G401 (cell line): ENCODE measurements at regions not wholly inside any gene's neighbourhood (a gene's known extent, or its start where the extent isn't known, plus 50 kb on each side); places are given as distances from the start of the nearest gene placed in this dataset.
"Not testable (repeated sequence)": the region's sequence is repeated elsewhere in the genome, so short reads cannot be mapped to it uniquely, and the experiment has no call there.

Experiments used
- DNase-seq: peaks from one replicate; pipeline ENCODE4 v3.0.0-alpha.2; 2015; ENCODE audit warnings: low spot score
- in situ Hi-C: cut with HindIII; loops from 2 replicates; pipeline ENCODE4 v1.10.0; 2016; ENCODE audit warnings: low sequenced_read_pairs, mixed read lengths

DNA sequence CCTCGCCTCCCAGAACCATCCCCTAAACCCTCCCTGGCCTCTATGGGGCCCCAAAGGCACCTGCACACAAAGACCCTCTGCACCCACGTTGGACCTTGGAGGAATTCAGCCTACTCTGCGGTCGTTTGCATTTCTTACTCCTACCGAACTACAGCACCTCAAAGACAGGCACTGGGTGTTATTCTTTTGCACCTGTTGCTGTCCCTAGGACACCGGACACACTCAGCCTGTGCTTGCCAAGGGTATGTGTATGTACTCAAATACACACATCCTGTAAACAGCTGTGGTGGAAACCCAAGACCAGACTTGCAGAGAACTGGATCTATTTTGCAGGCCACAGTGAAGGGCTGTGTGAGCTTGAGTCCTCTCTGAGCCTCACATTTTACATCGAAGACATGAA, 122.1 kb downstream of the TNFRSF13B start:
- DNase-seq, in situ Hi-C loops: not testable (repeated sequence)

DNA sequence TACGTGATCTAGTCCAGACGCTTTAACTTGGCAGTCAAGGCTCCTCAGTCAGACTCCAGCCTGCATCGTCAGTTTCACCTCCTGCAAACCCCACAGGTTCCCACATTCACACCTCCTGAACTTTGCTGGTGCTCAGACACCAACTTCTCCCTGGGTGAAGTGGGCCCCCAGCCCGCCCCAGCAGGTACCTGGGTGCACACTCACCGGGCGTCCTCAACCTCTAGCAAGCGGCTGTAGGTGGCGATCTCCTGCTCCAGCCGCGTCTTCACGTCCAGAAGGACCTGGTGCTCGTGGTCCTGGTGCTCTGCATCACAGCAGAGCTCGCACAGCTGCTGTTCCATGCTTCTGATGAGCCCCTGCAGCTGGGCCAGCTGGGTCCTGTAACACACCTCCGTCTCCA, 122.9 kb downstream of the TNFRSF13B start:
- DNase-seq, in situ Hi-C loops: not testable (repeated sequence)

DNA sequence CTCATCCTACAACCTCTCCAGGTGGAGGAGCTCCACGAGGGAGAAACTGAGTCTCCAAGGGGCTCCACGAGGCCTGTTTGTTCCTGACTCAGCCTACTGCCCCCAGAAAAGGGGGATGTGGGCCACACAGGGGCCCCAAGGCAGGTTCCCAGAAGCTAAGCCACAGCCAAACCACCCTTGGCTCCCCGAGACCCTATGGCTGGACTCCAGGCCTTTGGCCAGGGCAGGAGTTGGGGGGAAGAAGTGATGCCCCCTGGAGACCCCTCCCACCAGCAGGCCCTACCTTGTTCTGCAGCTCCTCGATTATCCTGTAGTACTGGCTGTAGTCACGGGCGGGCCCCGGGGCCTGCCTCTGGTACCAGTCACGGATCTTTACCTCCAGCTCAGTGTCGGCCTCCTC, 126.8 kb downstream of the TNFRSF13B start:
- in situ Hi-C loops, DNase-seq: not testable (repeated sequence)

DNA sequence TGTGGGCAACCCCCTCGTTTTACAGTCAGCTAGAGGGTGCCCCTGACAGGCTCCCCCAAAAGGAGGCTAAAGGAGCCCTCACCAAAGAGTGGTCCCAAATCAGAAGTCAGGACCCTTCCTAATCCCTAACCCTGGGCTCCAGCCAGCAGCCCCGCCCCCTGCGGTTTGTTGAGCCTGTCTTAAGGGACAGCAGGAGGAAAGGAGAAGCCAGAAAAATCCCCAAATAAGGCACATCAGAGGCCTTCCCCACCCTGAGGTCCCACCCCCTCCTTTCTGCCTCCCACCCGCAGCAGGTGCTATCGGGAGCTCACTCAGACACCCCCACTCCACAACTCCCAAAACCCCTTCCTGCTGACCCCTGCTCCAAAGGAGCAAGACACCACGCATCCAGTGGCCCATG, 127.2 kb downstream of the TNFRSF13B start:
- in situ Hi-C loops, DNase-seq: not testable (repeated sequence)

DNA sequence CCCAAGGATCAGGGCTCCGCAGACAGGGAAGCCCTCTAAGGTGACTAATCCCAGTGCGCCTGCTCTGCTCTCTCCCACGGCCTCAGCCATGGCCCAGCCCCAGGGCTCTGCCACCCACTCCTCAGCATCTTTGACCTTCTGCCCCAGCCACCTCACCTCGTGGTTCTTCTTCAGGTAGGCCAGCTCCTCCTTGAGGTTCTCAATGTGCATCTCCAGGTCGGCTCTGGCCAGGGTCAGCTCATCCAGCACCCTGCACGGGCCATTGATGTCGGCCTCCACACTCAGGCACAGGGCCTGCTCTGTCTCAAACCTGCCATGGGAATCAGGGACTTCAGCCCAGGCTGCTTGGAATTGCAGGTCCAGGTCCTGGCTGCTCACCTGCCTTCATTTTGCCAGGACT, 128.4 kb downstream of the TNFRSF13B start:
- in situ Hi-C loops, DNase-seq: not testable (repeated sequence)

DNA sequence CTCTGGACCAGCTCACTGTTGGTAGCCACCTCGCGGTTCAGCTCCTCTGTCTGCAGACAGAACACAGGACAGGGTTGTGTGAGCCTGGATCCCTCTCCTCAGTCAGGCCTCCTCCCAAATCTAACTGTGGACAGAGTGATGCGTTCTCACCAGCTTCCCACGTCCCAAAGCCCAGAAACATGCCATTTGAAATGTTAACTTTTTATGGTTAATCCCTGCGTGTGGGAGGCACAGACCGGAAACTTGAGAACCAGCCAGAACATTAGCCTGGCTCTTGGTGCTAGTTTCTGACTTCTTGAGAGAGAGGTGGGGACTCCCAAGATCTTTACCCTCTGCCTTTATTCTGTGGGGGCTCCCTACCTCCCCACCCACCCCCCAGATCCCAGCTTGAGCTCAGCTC, 129.6 kb downstream of the TNFRSF13B start:
- in situ Hi-C loops, DNase-seq: not testable (repeated sequence)

DNA sequence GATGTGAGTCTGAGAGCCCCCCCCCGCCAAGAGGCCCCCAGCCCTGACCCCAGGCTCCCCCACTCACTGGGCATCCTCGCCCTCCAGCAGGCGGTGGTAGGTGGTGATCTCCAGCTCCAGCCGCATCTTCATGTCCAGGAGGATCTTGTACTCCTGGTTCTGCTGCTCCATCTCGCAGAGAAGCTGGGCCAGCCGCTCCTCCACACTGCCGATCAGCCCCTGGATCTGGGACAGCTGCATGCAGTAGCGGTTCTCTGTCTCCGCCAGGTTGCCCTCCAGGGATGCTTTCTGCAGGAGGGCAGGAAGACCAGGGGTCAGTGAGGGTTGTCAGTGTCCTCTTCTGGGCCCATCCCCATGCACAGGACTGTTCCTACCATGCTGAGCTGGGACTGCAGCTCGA, 130.0 kb downstream of the TNFRSF13B start:
- DNase-seq, in situ Hi-C loops: not testable (repeated sequence)

DNA sequence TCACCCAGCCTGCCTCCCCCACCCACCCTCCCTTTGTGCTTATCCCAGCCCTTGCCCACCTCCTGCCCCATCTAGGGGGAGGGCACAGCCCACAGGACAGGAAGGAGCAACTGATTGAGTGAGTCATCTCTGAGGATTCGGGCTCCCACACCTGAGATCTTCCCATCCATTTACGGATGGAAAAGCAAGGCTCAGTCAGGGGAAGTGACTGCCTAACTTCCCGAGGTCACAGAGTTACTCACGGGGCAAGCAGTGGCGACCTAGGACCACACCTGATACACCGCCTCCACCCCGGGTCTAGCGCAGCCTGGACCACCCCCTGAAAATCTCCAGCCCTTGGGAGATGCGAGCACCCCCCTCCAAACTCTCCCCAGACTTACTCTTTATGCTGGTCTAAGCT, 131.7 kb downstream of the TNFRSF13B start:
- in situ Hi-C loops, DNase-seq: not testable (repeated sequence)

DNA sequence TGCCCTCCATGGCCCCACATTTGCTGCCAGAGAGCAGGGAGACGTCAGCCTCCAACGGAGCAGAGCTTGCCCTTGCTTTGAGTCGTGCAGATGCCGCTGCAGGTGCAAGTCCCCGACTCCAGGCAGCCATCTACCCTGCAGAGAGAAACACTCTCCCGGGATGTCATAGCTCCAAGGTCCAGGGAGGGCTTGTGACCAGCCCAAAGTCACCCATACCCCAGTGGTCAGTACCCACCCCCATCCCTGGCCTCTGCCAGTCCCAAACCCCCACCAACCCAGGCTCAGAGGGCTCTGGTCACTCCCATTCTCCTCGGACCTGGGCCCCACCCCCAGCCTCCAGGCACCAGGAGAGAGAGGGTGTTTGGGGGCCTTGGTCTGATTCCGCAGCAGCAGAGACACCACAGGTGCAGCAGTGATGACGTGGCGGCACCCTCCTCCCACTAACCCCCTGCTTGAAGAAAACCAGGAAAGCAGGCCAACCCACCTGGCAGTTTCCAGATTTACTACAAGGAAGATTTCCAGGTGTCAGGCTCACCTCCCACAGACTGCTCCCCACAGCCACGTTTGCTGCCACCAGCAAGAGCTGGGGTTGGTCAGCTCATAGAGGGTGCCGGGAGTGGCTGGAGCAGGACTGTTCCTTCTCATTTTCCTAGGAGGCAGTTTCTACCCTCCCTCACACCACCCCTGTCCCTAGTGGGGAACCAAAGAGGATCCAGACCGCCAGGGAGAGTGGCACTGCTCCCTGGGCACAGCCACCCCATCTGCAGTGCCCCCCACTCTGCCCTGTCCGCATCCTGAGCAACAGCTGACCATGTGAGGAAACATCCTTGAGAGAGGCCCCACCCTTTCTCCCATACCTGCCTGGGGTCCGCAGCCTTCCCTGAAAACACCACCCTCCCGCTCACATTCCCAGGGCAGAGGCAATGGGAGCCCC, 132.4 kb downstream of the TNFRSF13B start:
- DNase-seq, in situ Hi-C loops: not testable (repeated sequence)

DNA sequence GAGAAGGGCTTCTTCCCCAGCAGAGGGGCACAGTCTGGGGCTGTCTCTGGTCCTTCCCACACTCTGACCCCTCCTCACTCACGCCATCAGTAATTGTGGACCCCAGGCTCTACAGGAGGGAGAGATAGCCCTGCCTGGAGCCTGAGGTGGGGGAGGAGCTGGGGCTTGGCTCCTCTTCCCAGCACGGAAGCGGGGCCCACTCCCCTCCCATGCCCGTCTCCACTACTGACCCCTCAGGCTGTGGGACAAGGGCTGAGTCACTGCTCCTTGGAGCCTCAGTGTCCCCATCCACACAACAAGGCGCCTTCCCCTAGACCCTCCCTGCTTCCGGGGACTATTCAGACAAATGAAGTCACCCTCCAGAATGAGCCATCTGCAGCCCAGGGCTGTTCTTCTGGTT, 133.1 kb downstream of the TNFRSF13B start:
- DNase-seq, in situ Hi-C loops: not testable (repeated sequence)

DNA sequence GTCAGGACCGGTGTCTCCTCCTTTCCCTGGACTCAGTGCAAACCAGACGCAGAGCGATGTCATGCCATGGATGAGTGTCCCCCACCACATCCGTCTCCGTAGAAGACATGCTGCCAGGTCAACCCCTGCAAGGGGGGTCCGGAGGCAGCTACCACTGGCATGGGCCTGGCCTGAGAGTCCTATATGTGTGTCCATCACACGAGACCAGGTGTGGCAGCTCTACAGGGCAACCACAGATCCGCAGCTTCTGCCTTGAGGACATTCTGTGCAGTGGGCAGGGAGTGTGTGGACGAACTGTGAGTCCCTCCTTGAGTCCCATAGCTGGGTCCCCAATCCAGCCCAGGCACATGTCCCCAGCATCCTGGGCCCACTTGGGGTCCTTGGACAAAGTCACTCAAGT, 133.6 kb downstream of the TNFRSF13B start:
- DNase-seq, in situ Hi-C loops: not testable (repeated sequence)

DNA sequence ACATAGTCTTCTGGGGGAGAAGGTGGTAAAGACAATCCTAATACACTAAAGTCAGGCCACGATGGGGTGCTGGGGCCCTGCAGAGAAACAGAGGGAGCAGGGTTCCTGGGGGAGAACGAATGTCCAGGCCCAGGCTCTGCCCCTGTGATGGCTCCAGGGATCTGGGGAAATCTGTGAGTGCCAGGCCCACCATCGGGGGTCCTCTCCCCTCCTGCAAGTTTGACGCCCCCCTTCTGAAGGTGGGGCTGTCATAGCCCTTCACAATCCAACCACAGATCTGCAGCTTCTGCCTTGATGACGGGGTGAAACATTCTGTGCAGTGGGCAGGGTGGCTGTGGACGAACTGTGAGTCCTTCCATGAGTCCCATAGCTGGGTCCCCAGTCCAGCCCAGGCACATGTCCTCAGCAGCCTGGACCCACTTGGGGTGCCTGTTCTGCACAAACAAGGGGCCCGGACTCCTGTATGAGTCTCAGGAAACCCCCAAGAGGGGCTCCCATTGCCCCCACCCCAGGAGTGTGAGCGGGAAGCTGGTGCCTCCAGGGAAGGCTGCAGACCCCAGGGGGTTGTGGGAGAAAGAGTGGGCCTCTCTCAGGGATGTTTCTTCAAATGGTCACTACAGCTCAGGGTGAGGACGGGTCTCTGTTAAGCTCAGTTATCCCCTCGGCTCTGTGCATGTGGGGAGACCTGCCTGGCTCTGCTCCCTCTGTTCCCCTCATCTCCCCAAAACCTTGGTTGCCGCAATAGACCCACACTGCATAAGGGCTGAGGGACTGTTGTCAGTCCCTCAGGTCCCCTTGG, 134.3 kb downstream of the TNFRSF13B start:
- in situ Hi-C loops, DNase-seq: not testable (repeated sequence)

DNA sequence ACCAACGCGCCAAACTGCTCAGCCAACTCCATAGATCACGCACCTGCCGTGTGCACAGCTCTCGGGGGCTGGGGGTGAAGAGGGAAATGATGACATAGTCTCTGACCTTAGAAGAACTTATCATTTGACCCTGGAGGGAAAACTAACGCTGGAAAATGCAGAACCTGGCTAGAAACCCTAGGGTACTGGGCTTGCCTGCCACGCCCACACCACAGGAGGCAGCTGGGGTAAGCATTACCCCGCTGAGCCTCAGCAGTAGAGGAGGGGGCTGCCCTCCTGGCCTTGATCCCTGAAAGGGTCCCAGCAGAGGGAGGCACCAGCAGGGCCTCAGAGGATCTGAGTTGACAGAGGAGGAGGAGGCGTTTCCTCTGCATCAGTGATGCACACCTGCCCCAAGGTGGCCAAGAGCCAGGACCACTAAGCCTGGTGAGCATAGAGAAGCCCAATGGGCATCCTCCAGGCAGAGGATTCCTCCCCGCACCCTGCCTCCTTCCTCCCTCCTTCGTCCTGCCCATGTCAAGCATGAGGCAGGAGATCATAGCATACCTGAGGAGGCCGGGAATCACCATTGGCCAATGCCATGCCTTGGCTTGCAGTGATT, 135.5 kb downstream of the TNFRSF13B start:
- in situ Hi-C loops, DNase-seq: not testable (repeated sequence)

DNA sequence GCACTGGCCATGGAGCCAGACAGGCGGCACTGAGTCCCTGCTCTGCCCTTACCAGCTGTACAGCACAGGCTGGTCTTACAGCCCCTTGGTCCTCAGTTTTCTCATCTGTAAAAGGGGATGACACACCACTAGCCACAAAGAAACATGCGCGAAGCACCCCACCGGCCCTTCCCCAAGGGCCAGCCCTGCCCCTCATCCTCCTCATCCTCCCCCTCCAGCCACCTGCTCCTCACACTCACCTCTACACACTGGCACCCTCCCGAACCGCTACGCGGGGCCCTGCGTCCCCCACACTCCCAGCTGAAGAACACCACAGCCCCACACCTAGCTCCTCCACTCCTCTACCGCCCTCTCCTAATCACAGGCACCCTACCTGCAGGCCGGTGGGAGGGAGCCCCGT, 138.4 kb downstream of the TNFRSF13B start:
- in situ Hi-C loops, DNase-seq: not testable (repeated sequence)

DNA sequence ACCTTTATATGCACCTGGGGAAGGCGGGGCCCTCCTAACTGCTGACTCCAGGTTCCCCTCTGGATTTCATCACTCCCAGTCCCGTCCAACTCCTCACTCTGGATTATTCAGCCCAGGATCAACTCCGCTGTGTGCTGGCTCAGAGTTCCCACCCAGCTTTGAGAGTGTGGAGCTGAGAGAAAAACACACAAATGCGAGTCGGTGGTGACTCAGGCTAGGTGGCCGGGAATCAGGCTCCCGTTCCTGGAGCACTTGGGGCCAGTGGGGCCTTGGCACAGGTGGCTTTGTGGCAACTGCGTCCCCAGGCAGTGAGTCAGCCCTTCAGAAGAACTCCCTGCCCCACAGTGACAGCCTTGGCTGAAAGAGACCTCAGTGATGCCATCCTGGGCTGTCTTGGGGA, 139.1 kb downstream of the TNFRSF13B start:
- in situ Hi-C loops, DNase-seq: not testable (repeated sequence)

DNA sequence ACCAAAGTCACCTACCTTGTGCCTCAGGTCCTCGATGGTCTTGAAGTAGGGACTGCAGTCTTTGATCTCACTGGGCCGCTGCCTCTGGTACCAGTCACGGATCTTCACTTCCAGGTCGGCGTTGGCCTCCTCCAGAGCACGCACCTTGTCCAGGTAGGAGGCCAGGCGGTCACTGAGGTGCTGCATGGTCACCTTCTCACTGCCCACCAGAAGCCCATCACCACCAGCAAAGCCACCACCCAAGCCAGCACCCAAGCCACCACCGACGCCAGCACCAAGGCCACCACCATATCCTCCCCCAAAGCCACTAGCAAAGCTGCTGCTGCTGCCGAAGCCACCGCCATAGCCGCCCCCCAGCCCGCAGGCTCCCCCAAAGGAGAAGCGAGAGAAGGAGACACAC, 139.7 kb downstream of the TNFRSF13B start:
- in situ Hi-C loops, DNase-seq: not testable (repeated sequence)

DNA sequence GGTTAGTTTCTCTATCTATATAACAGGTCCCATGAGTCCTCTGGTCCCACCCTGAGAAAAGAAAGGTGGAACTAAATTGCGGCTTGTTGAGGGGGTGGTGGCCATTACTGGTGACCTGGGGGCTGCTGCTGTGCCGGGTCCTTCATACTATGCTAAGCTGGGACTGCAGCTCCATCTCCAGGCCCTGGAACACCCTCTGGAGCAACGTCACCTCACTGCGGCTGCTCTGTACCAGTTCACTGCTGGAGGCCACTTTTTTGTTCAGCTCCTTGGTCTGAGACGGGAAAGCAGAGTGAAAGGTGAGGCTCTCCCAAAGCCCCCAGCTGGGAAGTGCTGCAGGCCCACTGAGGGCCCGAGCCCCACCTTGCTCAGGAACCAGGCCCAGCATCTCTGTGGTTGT, 140.7 kb downstream of the CCDC144A start:
- in situ Hi-C loops, DNase-seq: not testable (repeated sequence)

DNA sequence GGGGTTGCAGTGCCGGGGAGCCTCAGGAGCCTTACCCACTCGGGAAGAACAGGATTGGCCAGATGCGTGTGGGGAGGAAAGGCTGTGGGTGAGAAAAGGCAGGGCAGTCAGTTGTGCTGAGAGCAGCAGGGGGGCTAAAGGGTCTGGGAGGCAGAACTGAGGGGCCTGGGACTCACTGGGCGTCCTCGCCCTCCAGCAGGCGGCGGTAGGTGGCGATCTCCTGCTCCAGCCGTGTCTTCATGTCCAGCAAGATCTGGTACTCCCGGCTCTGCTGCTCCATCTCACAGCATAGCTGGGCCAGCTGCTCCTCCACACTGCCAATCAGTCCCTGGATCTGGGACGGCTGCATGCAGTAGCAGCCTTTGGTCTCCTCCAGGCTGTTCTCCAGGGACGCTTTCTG, 140.2 kb downstream of the CCDC144A start:
- DNase-seq, in situ Hi-C loops: not testable (repeated sequence)
